IPS DF 4.7 (cell line): ENCODE measurements at regions not wholly inside any gene's neighbourhood (a gene's known extent, or its start where the extent isn't known, plus 50 kb on each side); places are given as distances from the start of the nearest gene placed in this dataset.
"Not testable (repeated sequence)": the region's sequence is repeated elsewhere in the genome, so short reads cannot be mapped to it uniquely, and the experiment has no call there.

ENCODE experiments used
- DNase-seq: peaks from one replicate; pipeline ENCODE4 v3.0.0-alpha.2; 2013; ENCODE audit warnings: low spot score; ENCODE audit errors: extremely low read depth

GRCh38 chr7:32816409-32816948 is 75.1 kb downstream of the KBTBD2 start:
- not testable (repeated sequence) for DNase-seq

- DNase-seq: not testable (repeated sequence)
These were observed 76.8 kb downstream of the KBTBD2 start for GRCh38 chr7:32814779-32815178.

DNA sequence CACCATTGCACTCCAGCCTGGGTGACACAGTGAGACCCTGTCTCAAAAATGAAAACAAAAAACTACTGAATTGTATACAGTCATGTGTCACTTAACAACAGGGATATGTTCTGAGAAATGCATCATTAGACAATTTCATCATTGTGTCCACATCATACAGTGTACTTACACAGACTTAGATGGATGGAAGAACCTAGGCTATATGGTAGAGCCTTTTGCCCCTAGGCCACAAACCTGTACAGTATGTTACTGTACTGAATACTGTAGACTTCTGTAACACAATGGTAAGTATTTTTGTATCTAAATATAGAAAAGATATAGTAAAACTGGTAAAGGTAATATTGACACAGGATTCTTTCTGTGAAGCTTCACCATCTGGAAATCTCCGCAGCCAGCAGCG is 81.7 kb downstream of the KBTBD2 start:
- no peak for DNase-seq

DNA sequence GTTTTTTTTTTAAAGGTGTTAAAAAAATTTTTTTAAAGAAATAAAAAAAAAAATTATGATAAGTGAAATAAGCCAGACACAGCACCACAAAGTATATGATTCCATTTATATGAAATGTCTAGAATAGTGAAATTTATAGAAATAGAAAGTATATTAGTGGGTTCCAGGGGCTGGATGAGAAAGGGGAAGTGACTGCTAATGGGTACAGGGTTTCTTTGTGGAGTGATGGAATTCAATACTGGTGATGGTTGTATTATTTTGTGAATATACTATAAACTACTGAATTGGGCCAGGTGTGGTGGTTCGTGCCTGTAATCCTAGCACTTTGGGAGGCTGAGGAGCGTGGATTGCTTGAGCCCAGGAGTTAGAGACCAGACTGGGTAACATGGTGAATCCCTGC is 82.2 kb downstream of the KBTBD2 start:
- no peak for DNase-seq

- DNase-seq: no peak
These were observed 88.0 kb downstream of the KBTBD2 start for GRCh38 chr7:32803406-32804141.

- no peak for DNase-seq
These were observed 89.2 kb downstream of the KBTBD2 start for GRCh38 chr7:32802305-32802910.

DNA sequence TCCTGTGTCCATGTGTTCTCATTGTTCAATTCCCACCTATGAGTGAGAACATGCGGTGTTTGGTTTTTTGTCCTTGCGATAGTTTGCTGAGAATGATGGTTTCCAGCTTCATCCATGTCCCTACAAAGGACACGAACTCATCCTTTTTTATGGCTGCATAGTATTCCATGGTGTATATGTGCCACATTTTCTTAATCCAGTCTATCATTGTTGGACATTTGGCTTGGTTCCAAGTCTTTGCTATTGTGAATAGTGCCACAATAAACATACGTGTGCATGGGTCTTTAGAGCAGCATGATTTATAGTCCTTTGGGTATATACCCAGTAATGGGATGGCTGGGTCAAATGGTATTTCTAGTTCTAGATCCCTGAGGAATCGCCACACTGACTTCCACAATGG is 98.5 kb downstream of the KBTBD2 start:
- not testable (repeated sequence) for DNase-seq

DNA sequence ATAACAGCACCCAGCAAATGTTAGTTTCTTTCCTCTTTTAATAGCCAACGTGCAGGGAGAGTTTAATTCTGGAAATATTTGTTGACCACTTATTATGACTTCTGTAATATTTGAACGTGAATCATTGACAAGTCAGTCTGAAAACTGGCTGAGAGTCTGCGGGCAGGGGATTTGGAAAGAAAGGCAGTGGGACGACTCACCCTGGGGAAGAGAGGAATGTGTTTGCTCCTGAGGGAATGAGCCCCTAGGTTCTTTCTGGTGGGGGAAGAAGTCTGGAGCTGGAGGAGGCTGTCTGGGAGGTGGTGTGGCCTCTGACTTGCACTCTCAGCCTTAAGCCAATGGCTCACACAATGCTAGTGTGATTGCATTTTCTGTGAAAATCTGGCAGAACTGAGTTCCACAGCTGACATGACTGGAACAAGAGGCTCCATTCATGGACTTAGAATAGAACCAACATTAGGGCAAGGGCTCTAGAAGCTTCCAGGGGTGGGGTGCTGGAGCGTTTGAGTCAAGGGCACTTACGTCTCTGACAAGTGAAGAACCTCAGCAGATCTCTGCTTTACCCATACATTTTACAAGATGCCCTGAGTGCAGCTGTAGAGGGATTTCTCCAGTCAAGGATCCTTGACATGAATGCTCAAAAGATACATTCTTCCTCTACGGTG is 100.7 kb downstream of the KBTBD2 start:
- not testable (repeated sequence) for DNase-seq

GRCh38 chr7:32789266-32789665 is 102.3 kb downstream of the KBTBD2 start:
- not testable (repeated sequence) for DNase-seq

DNA sequence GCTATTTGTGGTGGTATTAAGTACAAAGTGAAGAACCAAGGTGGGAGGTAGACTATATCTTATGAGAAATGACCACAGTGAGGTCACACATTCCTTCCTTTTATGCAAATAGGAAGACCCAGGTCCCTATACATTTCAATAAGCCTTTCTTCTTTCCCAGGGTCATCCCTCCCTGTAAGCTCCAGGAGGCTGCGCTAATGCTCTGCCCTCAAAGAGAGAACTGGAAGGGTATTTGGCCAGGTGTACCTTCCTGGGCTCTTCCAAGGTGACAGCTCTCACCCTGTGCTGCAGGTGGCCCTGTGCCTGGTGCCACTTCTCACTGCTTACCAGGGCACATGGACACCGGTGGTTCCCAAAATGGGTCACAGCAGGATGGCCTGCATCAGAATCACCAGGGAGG is 103.4 kb downstream of the KBTBD2 start:
- DNase-seq: not testable (repeated sequence)

DNA sequence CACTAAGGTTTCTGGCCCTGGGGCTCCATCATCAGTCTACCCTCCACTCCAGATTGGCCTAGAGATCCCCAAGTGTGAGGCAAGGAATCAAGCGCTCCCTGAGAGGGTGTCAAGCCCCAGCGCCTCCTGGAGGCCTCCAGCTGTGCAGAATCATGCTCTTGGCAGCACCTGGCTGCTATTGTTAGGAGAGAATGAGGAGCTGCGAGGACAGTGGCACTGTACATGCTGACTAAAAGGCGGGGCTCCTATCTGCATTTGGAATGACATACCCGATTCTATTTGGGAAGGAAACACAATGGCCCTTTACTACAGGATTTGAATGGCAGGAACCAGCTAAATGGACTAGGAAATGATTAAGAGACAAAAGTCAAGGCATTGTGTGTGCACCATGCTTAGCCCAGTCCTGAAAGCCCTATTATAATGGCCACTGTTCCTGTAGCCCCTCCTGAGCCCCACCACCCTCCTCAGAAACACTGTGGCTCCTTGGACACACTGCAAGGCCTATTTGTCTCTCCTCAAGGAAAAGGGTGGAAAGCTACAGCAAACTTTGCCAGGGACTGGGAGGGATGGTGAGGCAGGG is 106.1 kb downstream of the KBTBD2 start:
- not testable (repeated sequence) for DNase-seq

- DNase-seq: not testable (repeated sequence)
These were observed 111.7 kb downstream of the KBTBD2 start for GRCh38 chr7:32779895-32780294.

GRCh38 chr7:32779167-32779566 is 112.4 kb downstream of the KBTBD2 start:
- no peak for DNase-seq

DNA sequence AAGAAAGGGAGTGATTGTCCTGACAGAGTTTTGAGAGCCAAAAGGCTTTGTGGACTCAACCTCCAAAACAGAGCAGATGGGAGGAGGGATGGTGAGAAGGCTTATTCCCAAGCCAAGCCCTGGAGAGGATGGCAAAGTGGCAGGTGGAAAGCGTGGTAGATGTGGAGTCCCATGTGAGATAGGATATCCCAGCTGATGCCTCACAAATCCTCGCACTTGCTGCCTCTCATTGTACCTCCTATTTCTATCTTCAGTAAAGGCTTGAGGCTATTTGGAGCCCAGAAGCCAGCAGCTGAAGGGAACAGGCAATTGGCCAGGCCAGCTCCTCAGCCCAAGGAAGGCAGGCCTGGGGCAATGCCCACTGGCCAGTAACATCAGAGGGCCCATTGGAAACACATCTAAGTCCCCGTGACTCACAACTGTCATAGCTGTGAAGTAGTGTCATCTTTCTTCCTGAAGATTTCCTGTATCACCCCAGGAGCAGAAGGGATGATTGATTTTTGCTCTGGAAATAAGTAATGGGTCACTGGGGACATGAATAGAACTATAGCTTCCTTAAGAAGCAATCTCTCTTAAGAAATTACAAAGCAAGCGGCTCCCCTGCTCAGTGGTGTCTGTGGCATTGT is 114.4 kb downstream of the KBTBD2 start:
- DNase-seq: not testable (repeated sequence)

GRCh38 chr7:32776318-32776717 is 115.2 kb downstream of the KBTBD2 start:
- DNase-seq: not testable (repeated sequence)

DNA sequence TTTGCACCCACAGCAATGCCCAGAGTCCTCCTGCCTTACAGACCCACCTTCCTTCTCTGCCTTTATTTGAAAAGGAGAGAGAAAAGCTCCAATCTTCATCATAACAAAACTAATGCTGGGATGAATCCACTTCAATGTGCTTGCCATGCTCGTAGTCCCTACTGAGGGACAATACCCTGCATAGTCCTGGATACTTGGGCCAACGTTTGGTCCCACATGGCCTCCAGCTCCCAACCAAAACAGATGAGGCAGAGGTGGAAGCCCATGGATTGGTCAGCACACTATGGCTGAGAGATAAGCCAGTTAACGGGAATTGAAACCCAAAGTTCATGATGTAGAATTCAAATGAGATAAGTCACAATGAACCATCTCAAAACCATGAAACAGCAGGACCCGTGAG is 115.8 kb downstream of the KBTBD2 start:
- DNase-seq: not testable (repeated sequence)

DNA sequence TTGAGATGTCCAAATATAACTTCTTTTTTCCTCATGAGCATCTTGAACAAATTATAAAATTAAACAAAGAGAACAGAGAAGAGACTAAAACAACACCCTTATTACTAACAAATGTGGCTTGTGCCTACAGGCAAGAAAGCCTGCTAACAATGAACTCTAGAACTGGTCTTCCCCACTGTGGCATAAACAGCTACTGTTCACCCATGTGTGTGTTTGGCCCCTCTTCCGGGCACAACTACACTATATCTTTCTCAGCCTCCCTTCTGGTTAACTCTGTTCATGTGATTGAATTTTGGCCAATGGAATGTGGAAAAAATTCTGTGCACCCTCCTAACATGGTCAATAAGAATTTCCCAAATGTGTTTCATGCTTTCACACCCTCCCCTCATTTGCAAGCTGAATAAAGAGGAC is 117.0 kb downstream of the KBTBD2 start:
- DNase-seq: no peak

DNA sequence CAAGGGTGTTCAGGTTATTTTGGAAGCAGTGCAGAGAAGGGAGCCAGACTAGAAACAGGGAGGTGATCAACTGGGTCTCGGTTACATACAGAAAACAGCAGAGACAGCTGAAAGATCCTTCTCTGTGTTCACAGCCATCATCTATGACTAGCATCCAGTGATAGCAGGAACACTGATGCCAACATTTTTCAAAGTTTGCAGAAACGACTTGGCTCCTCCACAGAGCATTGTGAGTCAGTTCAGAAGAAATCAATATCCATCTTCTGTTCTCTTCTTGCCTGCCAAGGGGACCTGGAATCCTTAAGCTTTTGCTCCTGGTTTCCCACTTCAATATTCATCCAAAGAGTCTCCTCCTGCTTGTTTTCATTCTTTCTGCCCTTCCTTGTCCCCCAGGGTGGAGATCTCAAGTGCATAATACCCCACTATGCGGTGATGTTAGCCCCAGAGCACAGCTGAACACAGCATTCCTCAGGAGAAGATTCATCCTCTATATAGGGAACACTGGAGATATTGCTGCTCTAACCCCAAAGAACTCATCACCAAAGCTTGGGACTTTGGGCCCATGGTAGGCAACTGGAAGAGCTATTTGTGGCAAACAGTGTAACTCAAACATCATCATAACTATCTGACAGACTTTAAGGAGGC is 122.6 kb downstream of the KBTBD2 start:
- DNase-seq: not testable (repeated sequence)

- not testable (repeated sequence) for DNase-seq
These were observed 123.2 kb downstream of the KBTBD2 start for GRCh38 chr7:32768338-32768737.

GRCh38 chr7:32765649-32766251 is 125.8 kb downstream of the KBTBD2 start:
- not testable (repeated sequence) for DNase-seq
